HG03066 (cell line): ENCODE measurements at regions not wholly inside any gene's neighbourhood (a gene's known extent, or its start where the extent isn't known, plus 50 kb on each side); places are given as distances from the start of the nearest gene placed in this dataset.

Experiments
- ATAC-seq: cut with Tn5 transposase; IDR thresholded peaks from one replicate; pipeline ENCODE4 v1.9.1; 2021; ENCODE audit warnings: low read depth; ENCODE audit not compliant: unreplicated experiment

DNA sequence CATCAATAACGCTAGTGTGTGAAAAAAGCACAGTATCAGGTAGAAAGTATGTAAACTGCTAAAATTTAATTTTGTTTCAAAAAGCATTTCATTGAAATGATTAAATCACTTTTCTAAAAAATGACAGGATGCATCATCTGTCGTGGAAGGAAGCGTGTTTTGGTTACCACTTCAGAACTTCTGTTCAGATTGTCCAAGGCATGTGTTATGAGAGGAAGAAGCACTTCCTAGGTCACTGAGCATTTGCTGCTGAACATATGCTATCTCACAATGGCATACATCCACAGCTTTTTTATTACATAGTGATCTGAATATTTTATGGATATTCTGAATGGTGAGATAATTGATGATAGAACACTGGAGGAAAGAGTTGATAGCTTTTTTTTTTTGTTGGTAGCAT lies 737.5 kb downstream of the SATB2 start:
- ATAC-seq = no peak

DNA sequence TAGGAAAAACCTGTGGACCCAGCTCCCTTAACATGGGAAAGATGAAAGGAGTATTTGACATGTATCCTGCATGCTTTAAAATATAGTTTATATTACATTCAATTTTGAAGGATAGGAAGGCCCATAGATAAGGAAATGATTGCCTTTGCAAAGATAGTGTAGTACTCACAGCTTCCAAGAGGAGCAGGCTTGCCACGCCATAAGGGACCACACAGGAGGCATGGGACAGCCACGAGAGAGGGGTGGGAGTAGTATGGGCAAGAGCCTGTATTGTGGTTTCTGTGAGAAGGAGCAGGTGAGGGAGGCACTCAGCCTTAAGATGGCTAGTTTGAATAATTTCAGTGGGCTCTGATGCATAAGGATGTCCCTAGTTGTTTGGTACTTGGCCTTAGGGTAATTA lies 740.3 kb downstream of the SATB2 start:
- no peak for ATAC-seq

GRCh38 chr2:198715302-198715835 lies 742.4 kb downstream of the SATB2 start:
- ATAC-seq = no peak

DNA sequence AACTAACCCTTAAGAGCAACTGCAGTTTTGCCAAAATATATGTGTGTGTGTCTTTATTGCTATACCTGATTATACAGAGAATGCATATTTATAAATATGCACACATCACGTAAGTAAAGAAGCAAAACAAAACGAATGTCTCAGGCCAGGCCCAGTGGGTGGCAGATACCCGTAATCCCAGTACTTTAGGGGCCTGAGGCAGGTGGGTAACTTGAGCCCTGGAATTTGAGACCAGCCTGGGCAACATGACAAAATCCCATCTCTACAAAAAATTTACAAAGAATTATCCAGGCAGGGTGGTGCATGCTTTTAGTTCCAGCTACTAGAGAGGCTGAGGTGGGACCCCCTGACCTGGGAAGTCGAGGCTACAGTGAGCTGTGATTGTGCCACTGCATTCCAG lies 745.3 kb downstream of the SATB2 start:
- no peak for ATAC-seq

- ATAC-seq = no peak
These were observed 746.3 kb downstream of the SATB2 start for GRCh38 chr2:198711484-198711883.

- no peak for ATAC-seq
These were observed 747.2 kb downstream of the SATB2 start for GRCh38 chr2:198710562-198710961.

DNA sequence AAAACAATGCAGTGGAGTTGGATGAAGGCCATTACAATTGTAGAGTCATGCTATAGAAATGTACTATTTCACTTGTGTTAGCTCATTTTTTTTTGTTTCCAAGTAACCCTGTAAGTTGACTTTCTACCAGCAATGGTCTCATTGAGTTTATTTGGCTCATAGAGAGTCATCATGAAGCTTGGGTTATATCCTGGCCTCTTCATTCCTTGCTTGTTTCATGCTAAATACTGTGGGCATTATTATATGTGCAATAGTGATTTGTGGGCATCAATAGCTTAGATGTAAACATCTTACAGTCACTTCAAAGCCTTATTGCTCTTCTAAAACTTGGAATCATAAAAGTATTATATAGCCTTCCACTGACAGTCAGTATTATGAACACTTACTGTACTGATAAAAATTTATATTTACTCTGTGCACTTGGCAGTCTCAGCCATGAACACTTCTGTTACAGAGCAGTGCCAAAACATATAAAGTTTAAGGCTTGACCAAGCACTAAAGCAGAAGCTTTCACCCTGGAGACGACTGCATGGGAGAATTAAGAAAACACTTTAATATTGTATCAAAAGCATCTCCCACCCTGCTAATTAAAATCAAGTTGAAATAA lies 751.2 kb downstream of the SATB2 start:
- ATAC-seq = no peak

- ATAC-seq = no peak
These were observed 754.5 kb downstream of the SATB2 start for GRCh38 chr2:198703281-198703680.

GRCh38 chr2:198702796-198703195 lies 754.9 kb downstream of the SATB2 start:
- ATAC-seq = no peak

GRCh38 chr2:198701481-198701880 lies 756.3 kb downstream of the SATB2 start:
- ATAC-seq = no peak

- no peak for ATAC-seq
These were observed 757.4 kb downstream of the SATB2 start for GRCh38 chr2:198700319-198700718.

DNA sequence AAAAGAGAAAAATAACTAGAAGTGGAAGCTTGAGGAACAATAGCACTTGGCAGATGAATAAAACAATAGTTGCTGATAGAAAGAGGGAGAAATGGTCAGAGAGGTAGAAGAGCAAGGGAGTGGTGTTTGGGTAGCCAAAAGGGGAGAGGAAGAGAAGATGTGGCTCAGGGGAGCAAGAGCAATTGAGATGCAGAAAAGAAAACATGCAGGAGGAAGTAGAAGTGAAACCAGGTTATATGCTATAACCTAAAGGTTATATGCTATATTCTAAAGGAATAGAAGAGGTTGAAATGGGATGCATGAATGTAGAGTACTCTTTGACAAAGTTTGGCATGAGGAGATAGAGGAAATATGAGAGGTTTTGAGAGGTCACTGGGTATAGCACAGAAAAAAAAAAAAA lies 759.5 kb downstream of the SATB2 start:
- ATAC-seq = no peak

GRCh38 chr2:198697794-198698193 lies 759.9 kb downstream of the SATB2 start:
- ATAC-seq = no peak

DNA sequence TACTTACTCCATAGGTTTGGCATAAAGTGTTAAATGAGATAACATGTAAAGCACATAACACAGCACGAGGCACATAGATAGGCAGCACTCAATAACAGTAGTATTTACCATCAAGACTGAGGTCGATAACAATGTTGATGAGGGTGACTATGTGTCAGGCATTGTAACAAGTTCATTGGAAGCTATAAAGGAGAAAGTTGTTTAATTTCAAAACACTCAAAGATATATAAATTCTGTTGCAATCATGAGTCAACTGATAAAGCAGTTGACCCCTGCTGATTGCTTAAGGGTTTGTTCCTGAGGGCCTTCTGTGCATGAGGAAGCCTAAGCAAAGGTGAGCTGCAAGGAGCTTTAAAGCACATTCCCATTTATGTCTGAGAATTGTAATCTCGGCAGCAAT lies 760.5 kb downstream of the SATB2 start:
- ATAC-seq = no peak

DNA sequence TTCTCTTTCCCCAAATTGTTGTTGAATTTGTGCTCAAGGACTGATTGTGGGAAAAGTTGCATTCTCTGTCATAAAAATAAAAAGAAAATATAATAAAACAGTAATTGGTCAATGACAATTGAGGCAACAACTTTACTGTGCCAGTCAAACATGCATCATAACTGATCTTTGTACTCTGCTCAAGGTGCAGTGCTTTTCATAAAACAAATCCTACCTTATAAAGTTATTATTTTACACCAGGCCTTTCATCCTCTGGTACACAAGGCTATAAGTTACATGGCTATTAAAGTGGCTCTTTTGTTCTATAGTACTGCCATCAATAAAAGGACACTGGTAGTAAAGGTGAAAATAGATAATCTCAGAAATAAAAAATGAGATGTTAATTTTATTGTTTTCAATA lies 761.9 kb downstream of the SATB2 start:
- no peak for ATAC-seq

- ATAC-seq = no peak
These were observed 764.7 kb downstream of the SATB2 start for GRCh38 chr2:198692907-198693510.

GRCh38 chr2:198691236-198691635 lies 766.5 kb downstream of the SATB2 start:
- ATAC-seq = no peak

- no peak for ATAC-seq
These were observed 793.4 kb downstream of the SATB2 start for GRCh38 chr2:198664321-198664720.

DNA sequence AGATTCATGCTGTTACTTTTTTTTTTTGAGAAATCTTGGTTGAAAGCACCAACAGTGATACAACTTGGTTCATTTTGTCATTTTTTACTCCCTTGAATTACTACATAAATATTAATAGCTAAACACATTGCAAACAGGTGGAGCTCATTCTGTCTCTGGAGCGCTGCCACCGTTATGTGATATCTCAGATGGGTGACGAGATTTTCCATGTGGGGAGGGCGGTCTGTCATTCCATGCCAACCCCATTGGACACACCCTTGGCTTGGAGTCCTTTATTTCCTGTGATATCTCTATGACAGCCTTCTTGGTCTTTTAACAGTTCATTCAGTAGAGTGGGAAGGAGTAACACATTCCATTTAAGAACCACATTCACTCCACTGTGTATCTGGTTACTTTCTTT lies 794.8 kb downstream of the SATB2 start:
- ATAC-seq = no peak

DNA sequence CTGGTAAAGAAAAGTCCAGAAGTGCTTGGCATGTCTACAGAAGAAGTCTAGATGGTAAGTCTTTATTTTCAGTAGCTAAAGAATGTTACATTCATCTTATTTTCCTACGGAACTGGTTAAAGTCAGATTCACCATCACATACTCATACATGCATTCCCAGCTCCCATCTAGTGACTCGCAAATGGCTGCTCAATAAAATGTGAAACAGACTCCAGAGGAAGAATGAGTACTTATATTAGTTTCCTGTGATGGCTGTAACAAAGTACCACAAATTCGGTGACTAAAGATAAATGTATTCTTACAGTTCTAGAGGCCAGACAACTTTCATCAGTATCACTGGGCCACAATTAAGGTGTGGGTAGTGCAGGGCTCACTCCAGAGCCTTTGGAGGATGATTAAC lies 797.2 kb downstream of the SATB2 start:
- ATAC-seq = no peak

DNA sequence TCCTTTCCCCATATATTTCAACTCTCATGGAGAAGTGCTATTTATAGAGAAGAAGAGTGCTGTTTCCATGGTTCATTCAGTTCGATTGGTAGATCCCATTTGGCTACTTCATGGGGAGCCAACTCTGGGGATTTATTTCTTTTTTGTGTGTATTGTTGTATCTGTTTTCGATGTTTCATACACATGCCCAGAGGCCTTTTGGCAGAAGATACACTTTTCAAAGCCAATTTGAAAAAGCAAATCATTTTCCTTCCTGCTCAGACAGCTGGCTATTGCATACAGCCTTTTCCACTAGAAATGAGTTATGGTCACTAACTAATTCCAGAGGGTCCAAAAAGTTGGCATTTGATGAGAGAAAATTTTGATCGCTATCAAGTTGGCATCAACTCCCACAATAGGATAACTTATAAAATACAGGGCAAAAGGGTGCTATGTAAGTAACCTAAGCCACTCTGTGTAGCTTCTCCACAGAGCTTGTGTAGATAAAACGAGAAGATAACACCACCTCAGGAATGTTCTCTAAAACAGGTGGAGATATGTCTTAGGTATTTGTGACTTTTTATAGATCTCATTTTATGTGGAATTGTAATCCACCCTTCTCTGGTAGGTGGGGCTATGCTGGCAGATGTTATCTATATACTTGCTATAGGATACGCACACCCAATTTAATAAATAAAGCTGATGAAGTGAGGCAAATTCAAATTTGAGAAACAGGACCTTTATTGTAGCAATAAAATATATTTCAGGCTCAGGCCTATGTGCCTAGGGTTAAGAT lies 798.5 kb downstream of the SATB2 start:
- no peak for ATAC-seq
